SK-N-SH (cell line): ENCODE measurements at regions not wholly inside any gene's neighbourhood (a gene's known extent, or its start where the extent isn't known, plus 50 kb on each side); places are given as distances from the start of the nearest gene placed in this dataset.

ENCODE experiments used
- CTCF ChIA-PET: fragments of 300-600, 350-600 bp; formaldehyde crosslinking; extraction: SDS; loops from one replicate; lab custom pipeline; 2021; lab: Yijun Ruan, JAX
- POLR2A ChIA-PET: fragments of 350-600 bp; sonication (Branson Sonifier 250); formaldehyde crosslinking; extraction: SDS; loops from one replicate; lab custom pipeline; 2020; ENCODE audit warnings: antibody characterized with exemption, inconsistent platforms; lab: Yijun Ruan, JAX
- DNase-seq: peaks from one replicate; pipeline ENCODE4 v3.0.0; 2012
- H2AFZ ChIP-seq: fragments of 200-600 bp; sonication (generic); 2 replicates; pipeline ENCODE4 v1.8.1; 2016; ENCODE audit warnings: antibody characterized with exemption, mild to moderate bottlenecking, low read depth
- H3F3A ChIP-seq: fragments of 200-600 bp; sonication (generic); replicated peaks from 2 replicates; pipeline ENCODE3; 2016; ENCODE audit warnings: antibody characterized with exemption, mild to moderate bottlenecking; ENCODE audit not compliant: insufficient read depth
- H3K27ac ChIP-seq, 2 experiments: fragments of 200-500 bp in 1 of 2; fragments of 200-600 bp in 1 of 2; sonication (Bioruptor generic) in 1 of 2; sonication (generic), shearing (Covaris generic) in 1 of 2; 2 replicates each; pipeline versions ENCODE4 v1.5.1 to v1.6.1; 2014 to 2016; ENCODE audit warnings: low read depth in 2 of 2, inconsistent platforms in 1 of 2, low read length in 1 of 2, mild to moderate bottlenecking in 1 of 2, mixed read lengths in 1 of 2
- H3K27me3 ChIP-seq: fragments of 200-600 bp; sonication (generic), shearing (Covaris generic); 2 replicates; pipeline ENCODE4 v1.6.1; 2016; ENCODE audit warnings: mixed run types; ENCODE audit not compliant: insufficient read depth
- H3K36me3 ChIP-seq, 2 experiments: fragments of 200-500 bp in 1 of 2; fragments of 200-600 bp in 1 of 2; sonication (Bioruptor generic) in 1 of 2; sonication (generic) in 1 of 2; replicated peaks in 1 of 2; 2 replicates each; pipeline versions ENCODE3 to v1.5.1; 2014 to 2016; ENCODE audit warnings: low read length in 1 of 2, mild to moderate bottlenecking in 1 of 2; ENCODE audit not compliant: insufficient read depth in 2 of 2, control insufficient read depth in 1 of 2
- H3K4me1 ChIP-seq, 2 experiments: fragments of 200-500 bp in 1 of 2; fragments of 200-600 bp in 1 of 2; sonication (Bioruptor generic) in 1 of 2; sonication (generic), shearing (Covaris generic) in 1 of 2; 2 replicates each; pipeline versions ENCODE4 v1.5.1 to v1.6.1; 2014 to 2016; ENCODE audit warnings: low read depth in 1 of 2, low read length in 1 of 2, mixed run types in 1 of 2; ENCODE audit not compliant: insufficient read depth in 2 of 2, control insufficient read depth in 1 of 2
- H3K4me2 ChIP-seq: fragments of 200-600 bp; sonication (generic), shearing (Covaris generic); 2 replicates; pipeline ENCODE4 v1.6.1; 2017; ENCODE audit warnings: mixed run types
- H3K4me3 ChIP-seq, 2 experiments: fragments of 200-500 bp in 1 of 2; fragments of 200-600 bp in 1 of 2; sonication (Bioruptor generic) in 1 of 2; sonication (generic), shearing (Covaris generic) in 1 of 2; 2 replicates each; pipeline versions ENCODE4 v1.5.1 to v1.8.1; 2014 to 2016; ENCODE audit warnings: low read depth in 2 of 2, inconsistent platforms in 1 of 2, low read length in 1 of 2, mild to moderate bottlenecking in 1 of 2, mixed read lengths in 1 of 2, moderate library complexity in 1 of 2
- H3K79me2 ChIP-seq: fragments of 200-600 bp; sonication (generic); 2 replicates; pipeline ENCODE4 v1.8.1; 2017; ENCODE audit warnings: mild to moderate bottlenecking; ENCODE audit not compliant: insufficient read depth
- H3K9ac ChIP-seq: fragments of 200-600 bp; sonication (generic); 2 replicates; pipeline ENCODE4 v1.6.1; 2017; ENCODE audit warnings: mixed run types
- H3K9me2 ChIP-seq: fragments of 200-600 bp; sonication (generic); 2 replicates; pipeline ENCODE4 v1.6.1; 2017; ENCODE audit warnings: mixed run types
- H3K9me3 ChIP-seq: fragments of 200-600 bp; sonication (generic); 2 replicates; pipeline ENCODE4 v1.6.1; 2017; ENCODE audit warnings: mixed run types, mild to moderate bottlenecking, moderate library complexity
- H4K20me1 ChIP-seq: fragments of 200-600 bp; sonication (generic); 2 replicates; pipeline ENCODE4 v1.6.1; 2017; ENCODE audit warnings: mild to moderate bottlenecking, mixed run types; ENCODE audit not compliant: insufficient read depth
- EP300 ChIP-seq, 2 experiments: IDR thresholded peaks; 2 replicates each; pipeline versions ENCODE4 v1.4.0 to v1.6.1; 2012; ENCODE audit warnings: borderline replicate concordance in 1 of 2, low read depth in 1 of 2, low read length in 1 of 2
- JUND ChIP-seq: IDR thresholded peaks from 2 replicates; pipeline ENCODE4 v1.4.0; 2012
- NFIC ChIP-seq: IDR thresholded peaks from 2 replicates; pipeline ENCODE4 v1.4.0; 2012; ENCODE audit warnings: borderline replicate concordance
- POLR2AphosphoS5 ChIP-seq: IDR thresholded peaks from 2 replicates; pipeline ENCODE4 v1.6.1; 2012; ENCODE audit warnings: low read depth, low read length
- RAD21 ChIP-seq: IDR thresholded peaks from 2 replicates; pipeline ENCODE4 v1.6.1; 2012; ENCODE audit warnings: mild to moderate bottlenecking, low read length
- TCF12 ChIP-seq: IDR thresholded peaks from 2 replicates; pipeline ENCODE4 v1.4.0; 2012
- WGBS: methylation state at CpG from one replicate; pipeline ENCODE4 v1.1.6; 2017; ENCODE audit warnings: low lambda C conversion rate; 5-methylcytosine and 5-hydroxymethylcytosine counted together
- TF ChIP-seq, protein P1 (sequence below): IDR thresholded peaks from 2 replicates; pipeline ENCODE4; 2012

DNA sequence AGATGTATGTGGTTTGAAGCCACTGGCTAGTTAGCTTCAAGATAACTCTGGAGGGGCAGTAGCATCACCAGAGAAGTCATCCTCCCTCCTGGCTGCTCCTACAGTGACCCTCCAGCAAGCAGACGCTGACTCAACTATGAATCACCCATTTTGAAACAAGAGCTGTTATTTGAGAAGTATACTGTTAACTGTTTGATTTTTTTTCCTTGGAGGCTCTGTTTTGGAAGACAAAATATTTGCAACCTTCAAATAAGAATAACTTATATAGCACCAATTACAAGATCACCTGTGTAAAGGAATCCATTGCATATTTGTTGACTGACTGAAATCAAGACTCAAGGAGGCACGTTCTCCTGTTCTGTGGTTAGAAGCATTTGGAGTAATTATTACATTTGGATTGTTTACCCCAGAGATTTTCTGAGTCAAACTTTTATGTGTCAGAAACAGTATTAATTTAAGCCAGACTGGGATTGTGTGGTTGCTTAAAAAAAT is 313.8 kb downstream of the MTX2 start (continued):
- TF ChIP-seq, protein P1, sequence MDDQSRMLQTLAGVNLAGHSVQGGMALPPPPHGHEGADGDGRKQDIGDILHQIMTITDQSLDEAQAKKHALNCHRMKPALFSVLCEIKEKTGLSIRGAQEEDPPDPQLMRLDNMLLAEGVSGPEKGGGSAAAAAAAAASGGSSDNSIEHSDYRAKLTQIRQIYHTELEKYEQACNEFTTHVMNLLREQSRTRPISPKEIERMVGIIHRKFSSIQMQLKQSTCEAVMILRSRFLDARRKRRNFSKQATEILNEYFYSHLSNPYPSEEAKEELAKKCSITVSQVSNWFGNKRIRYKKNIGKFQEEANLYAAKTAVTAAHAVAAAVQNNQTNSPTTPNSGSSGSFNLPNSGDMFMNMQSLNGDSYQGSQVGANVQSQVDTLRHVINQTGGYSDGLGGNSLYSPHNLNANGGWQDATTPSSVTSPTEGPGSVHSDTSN = peak; percentile 72

DNA sequence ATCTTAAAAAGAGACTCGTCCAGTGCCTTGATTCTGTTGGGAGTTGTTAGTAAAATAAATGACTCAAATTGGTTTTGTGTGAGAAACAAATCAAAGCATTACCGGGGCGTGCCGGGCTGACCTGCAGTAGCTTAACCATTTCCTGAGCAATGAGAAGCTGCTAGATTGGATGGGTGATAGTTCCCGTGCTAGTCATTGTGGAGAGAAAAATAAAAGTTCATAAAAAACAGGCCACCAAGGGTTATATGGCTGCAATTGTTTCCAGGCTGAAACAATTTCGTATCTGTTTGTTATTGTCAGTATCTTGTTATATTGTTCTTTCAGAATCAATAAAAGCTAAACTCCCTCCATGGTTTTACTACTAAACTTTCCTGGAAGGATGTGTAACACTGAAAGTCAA is 314.4 kb downstream of the MTX2 start:
- Histone ChIP-seq H3K27ac (peak overlapping the region; percentile 68 to 84), H3K79me2 (no peaks in the 10 kb centered on the region), H3K9ac (peak overlapping the region; percentile 40; the same call in 1 of the 2 replicates), H3K4me3 (no peak overlapping the region), H3K27me3 (no peaks in the 10 kb centered on the region), H3K4me2 (peak overlapping the region; percentile 65), H3K9me3 (no peaks in the 10 kb centered on the region), H3K9me2 (no peaks in the 10 kb centered on the region), H3K36me3 (no peaks in the 10 kb centered on the region), H3K4me1 (peaks cover 21 to 23% of the 10 kb centered on the region in 2 experiments; a peak in 3 of 4 replicates), H4K20me1 (no peaks in the 10 kb centered on the region), H3F3A (peaks cover 30% of the 10 kb centered on the region), H2AFZ (peak overlapping the region; percentile 32; the same call in 1 of the 2 replicates)
- CTCF ChIA-PET = interaction anchor here (1.4 to 4.0 kb wide), 4 partner anchors 29 to 68 kb away, joined by 3 to 21 read pairs (median 6); no protein-coding TSS in a partner anchor
- POLR2A ChIA-PET = interaction anchor here (1.3 kb wide), 1 partner anchor 9 kb away, joined by 3 read pairs; no protein-coding TSS in a partner anchor
- 7% methylated on average over 6 of the region's 6 CpGs for WGBS
- TF ChIP-seq NFIC (no peak), TCF12 (peak; percentile 21; the same call in 1 of the 2 replicates), EP300 (IDR thresholded peaks at IDR 0.05; ENCODE audit: borderline replicate concordance in 1 of 2, low read depth in 1 of 2, low read length in 1 of 2) (peak in 1 of 2 experiments; percentile 8; a peak in 2 of 4 replicates)
- DNase-seq = no peak

DNA sequence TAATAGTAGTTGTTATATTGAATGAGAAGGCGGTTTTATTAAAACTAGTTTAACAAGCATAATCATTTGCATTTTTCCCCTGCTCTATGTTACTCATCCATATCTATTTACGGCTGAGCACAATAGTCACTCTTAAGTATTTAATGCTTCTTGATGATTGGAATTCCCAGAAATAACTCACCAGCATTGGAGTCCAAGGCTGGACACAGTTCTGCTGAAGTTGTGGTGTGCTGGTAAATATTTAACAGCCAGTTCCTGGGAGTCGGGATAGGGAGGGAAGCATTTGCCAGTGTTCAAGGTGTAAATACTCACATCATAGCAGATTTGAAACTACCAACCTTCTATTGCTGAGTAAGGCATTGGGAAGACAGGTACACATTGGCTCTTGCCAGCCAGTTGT is 315.1 kb downstream of the MTX2 start:
- WGBS = 58% methylated on average over 3 of the region's 3 CpGs
- TF ChIP-seq JUND (0 out of 2 replicates have a peak, but pooled peaks have one; percentile 8), POLR2AphosphoS5 (no peak)
- no peaks in the 10 kb centered on the region for H3K79me2 ChIP-seq
- no peak overlapping the region for H3K4me3 ChIP-seq
- no peak overlapping the region for H2AFZ ChIP-seq
- H3F3A ChIP-seq = peaks cover 30% of the 10 kb centered on the region
- H3K4me1 ChIP-seq = peaks cover 23 to 25% of the 10 kb centered on the region in 2 experiments; a peak in 3 of 4 replicates
- H4K20me1 ChIP-seq = no peaks in the 10 kb centered on the region
- no peak for DNase-seq
- no peaks in the 10 kb centered on the region for H3K9me2 ChIP-seq
- H3K27me3 ChIP-seq = no peaks in the 10 kb centered on the region
- ChIA-PET CTCF (interaction anchor here (1.3 to 4.0 kb wide), 4 partner anchors 30 to 53 kb away, joined by 4 to 21 read pairs (median 8); no protein-coding TSS in a partner anchor), POLR2A (interaction anchor here (1.8 kb wide), 1 partner anchor 53 kb away, joined by 6 read pairs; no protein-coding TSS in a partner anchor)
- H3K27ac ChIP-seq = peak overlapping the region; percentile 68 to 84
- peak overlapping the region; percentile 65; the same call in 1 of the 2 replicates for H3K4me2 ChIP-seq
- H3K9me3 ChIP-seq = no peaks in the 10 kb centered on the region
- H3K9ac ChIP-seq = no peak overlapping the region; the same call in 1 of the 2 replicates
- no peaks in the 10 kb centered on the region for H3K36me3 ChIP-seq

DNA sequence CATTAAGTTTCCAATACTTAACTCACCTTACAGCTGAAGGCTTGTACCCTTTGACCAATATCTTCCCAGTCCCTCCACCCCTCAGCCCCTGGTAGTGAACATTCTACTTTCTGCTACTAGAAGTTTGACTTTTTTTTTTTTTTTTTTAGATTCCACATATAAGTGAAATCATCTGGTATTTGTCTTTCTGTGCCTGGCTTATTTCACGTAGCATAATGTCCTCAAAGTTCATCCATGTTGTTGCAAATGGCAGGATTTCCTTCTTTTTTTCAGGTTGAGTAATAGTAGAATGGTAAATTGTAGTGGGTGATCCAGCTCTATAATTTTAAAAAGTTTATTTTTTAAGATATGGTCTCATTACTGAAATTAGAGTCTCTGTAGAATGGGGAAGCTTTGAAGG is 316.0 kb downstream of the MTX2 start:
- Histone ChIP-seq H4K20me1 (no peaks in the 10 kb centered on the region), H3K79me2 (no peaks in the 10 kb centered on the region), H3K4me1 (peaks cover 23 to 27% of the 10 kb centered on the region in 2 experiments; a peak in 3 of 4 replicates)
- TF ChIP-seq RAD21 (no peak), TCF12 (peak; percentile 45), EP300 (IDR thresholded peaks at IDR 0.05; ENCODE audit: borderline replicate concordance in 1 of 2, low read depth in 1 of 2, low read length in 1 of 2) (peak in 1 of 2 experiments; percentile 43; a peak in 1 of 4 replicates)
- TF ChIP-seq, all 33 proteins: peak for 2
- no peaks in the 10 kb centered on the region for H3K9me2 ChIP-seq
- H3K36me3 ChIP-seq = no peaks in the 10 kb centered on the region
- no peak overlapping the region for H2AFZ ChIP-seq
- H3K9ac ChIP-seq = no peak overlapping the region
- peaks cover 30% of the 10 kb centered on the region for H3F3A ChIP-seq
- H3K4me2 ChIP-seq = no peak overlapping the region
- H3K4me3 ChIP-seq = no peak overlapping the region
- ChIA-PET POLR2A (interaction anchor here (1.0 to 1.8 kb wide), 2 partner anchors 10 to 52 kb away, joined by 5 to 6 read pairs; no protein-coding TSS in a partner anchor), CTCF (interaction anchor here (0.7 to 2.8 kb wide), 8 partner anchors 11 to 459 kb away, joined by 3 to 10 read pairs (median 4); no protein-coding TSS in a partner anchor)
- no peaks in the 10 kb centered on the region for H3K9me3 ChIP-seq
- no peaks in the 10 kb centered on the region for H3K27me3 ChIP-seq
- 49% methylated on average over 1 of the region's 1 CpG for WGBS
- H3K27ac ChIP-seq = peak overlapping the region in 1 of 2 experiments; percentile 84; a peak in 1 of 4 replicates
- no peak for DNase-seq
